OCI-LY7 (cell line): ENCODE measurements at regions not wholly inside any gene's neighbourhood (a gene's known extent, or its start where the extent isn't known, plus 50 kb on each side); places are given as distances from the start of the nearest gene placed in this dataset.
"Not testable (repeated sequence)": the region's sequence is repeated elsewhere in the genome, so short reads cannot be mapped to it uniquely, and the experiment has no call there.

ENCODE experiments used
- EZH2phosphoT487 ChIP-seq: fragments of 200-600 bp; sonication (generic); IDR thresholded peaks from 2 replicates; pipeline ENCODE4 v1.6.1; 2018; ENCODE audit warnings: low read depth, borderline replicate concordance, mild to moderate bottlenecking, mixed run types, antibody characterized with exemption, low read length, moderate library complexity, mixed read lengths
- TF ChIP-seq, protein P1 (sequence below): fragments of 200-600 bp; sonication (generic); conservative IDR thresholded peaks from 2 replicates; pipeline ENCODE4 v1.5.1; 2014; ENCODE audit warnings: mild to moderate bottlenecking, antibody characterized with exemption, low read length, moderate library complexity, mixed read lengths

DNA sequence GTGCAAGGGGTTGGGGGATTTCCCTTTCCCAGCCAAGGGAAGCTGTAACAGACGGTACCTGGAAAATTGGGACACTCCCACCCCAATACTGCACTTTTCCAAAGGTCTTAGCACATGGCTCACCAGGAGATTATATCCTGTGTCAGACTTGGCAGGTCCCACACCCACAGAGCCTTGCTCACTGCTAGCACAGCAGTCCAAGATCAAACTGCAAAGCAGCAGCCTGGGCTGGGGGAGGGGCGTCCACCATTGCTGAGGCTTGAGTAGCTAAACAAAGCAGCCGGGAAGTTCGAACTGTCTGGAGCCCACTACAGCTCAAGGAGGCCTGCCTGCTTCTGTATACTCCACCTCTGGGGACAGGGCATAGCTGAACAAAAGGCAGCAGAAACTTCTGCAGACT, 604.2 kb upstream of the SEMA3D start:
- not testable (repeated sequence) for TF ChIP-seq EZH2phosphoT487
- TF ChIP-seq, protein P1, sequence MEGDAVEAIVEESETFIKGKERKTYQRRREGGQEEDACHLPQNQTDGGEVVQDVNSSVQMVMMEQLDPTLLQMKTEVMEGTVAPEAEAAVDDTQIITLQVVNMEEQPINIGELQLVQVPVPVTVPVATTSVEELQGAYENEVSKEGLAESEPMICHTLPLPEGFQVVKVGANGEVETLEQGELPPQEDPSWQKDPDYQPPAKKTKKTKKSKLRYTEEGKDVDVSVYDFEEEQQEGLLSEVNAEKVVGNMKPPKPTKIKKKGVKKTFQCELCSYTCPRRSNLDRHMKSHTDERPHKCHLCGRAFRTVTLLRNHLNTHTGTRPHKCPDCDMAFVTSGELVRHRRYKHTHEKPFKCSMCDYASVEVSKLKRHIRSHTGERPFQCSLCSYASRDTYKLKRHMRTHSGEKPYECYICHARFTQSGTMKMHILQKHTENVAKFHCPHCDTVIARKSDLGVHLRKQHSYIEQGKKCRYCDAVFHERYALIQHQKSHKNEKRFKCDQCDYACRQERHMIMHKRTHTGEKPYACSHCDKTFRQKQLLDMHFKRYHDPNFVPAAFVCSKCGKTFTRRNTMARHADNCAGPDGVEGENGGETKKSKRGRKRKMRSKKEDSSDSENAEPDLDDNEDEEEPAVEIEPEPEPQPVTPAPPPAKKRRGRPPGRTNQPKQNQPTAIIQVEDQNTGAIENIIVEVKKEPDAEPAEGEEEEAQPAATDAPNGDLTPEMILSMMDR, result not testable (repeated sequence)
